HCT116 (cell line): ENCODE measurements at regions not wholly inside any gene's neighbourhood (a gene's known extent, or its start where the extent isn't known, plus 50 kb on each side); places are given as distances from the start of the nearest gene placed in this dataset.

Experiments
- ATAC-seq: fragments of 200-7000 bp; cut with Tn5 transposase; 2 replicates; pipeline ENCODE4 v1.9.1; 2020; ENCODE audit warnings: mild to moderate bottlenecking, moderate library complexity
- BruUV-seq: library from RNA; stranded (reverse); fragments of 400-500 nt; replicated peaks from 2 replicates; lab custom pipeline; 2021; lab: Mats Ljungman, UMichigan
- CTCF ChIA-PET: fragments of 300-600 bp; sonication (Branson Sonifier 250); formaldehyde crosslinking; loops from one replicate; lab custom pipeline; 2021; ENCODE audit warnings: antibody characterized with exemption; lab: Charles Lee
- POLR2A ChIA-PET: fragments of 300-600, 350-600 bp; sonication (Branson Sonifier 250); formaldehyde crosslinking; loops from one replicate; lab custom pipeline; 2021; ENCODE audit warnings: antibody characterized with exemption; lab: Charles Lee
- RAD21 ChIA-PET, 2 experiments: fragments of 300-600 bp; sonication (Branson Sonifier 250); formaldehyde crosslinking; loops; one replicate each; lab custom pipeline; 2023; ENCODE audit warnings: low total read pairs in 2 of 2; ENCODE audit not compliant: uncharacterized antibody in 2 of 2, unreplicated experiment in 2 of 2, low non-redundant PET in 1 of 2; lab: Charles Lee
- DNase-seq: peaks from one replicate; pipeline ENCODE4 v3.0.0-alpha.2; 2010; ENCODE audit warnings: low read depth, low spot score
- H2AFZ ChIP-seq: fragments of 200-600 bp; shearing (Covaris generic), sonication (generic); 2 replicates; pipeline ENCODE4 v1.6.1; 2017; ENCODE audit warnings: low read depth, mixed run types, mixed read lengths, antibody characterized with exemption, low read length; ENCODE audit not compliant: poor library complexity, severe bottlenecking
- H3K27ac ChIP-seq: 2 replicates; pipeline ENCODE4 v1.5.1; 2012; ENCODE audit warnings: low read depth, low read length
- H3K27me3 ChIP-seq: fragments of 200-600 bp; sonication (generic); 2 replicates; pipeline ENCODE4 v1.6.1; 2016; ENCODE audit warnings: mixed run types, low read length, mixed read lengths; ENCODE audit not compliant: insufficient read depth
- H3K36me3 ChIP-seq, 2 experiments: fragments of 200-500 bp in 1 of 2; fragments of 200-600 bp in 1 of 2; sonication (Bioruptor generic) in 1 of 2; sonication (generic) in 1 of 2; 2 replicates each; pipeline versions ENCODE4 v1.5.1 to v1.6.1; 2014 to 2016; ENCODE audit warnings: low read length in 2 of 2, inconsistent platforms in 1 of 2, mixed read lengths in 1 of 2, mixed run types in 1 of 2; ENCODE audit not compliant: insufficient read depth in 2 of 2, control insufficient read depth in 1 of 2
- H3K4me1 ChIP-seq, 2 experiments: fragments of 200-600 bp in 1 of 2; sonication (generic) in 1 of 2; 2 replicates each; pipeline versions ENCODE4 v1.5.1 to v1.6.1; 2012 to 2017; ENCODE audit warnings: low read length in 2 of 2, inconsistent platforms in 1 of 2, mild to moderate bottlenecking in 1 of 2, mixed read lengths in 1 of 2, mixed run types in 1 of 2, moderate library complexity in 1 of 2; ENCODE audit not compliant: insufficient read depth in 2 of 2, control insufficient read depth in 1 of 2
- H3K4me2 ChIP-seq: fragments of 200-600 bp; sonication (generic); 2 replicates; pipeline ENCODE4 v1.6.1; 2017; ENCODE audit warnings: mixed run types, low read length, mixed read lengths
- H3K4me3 ChIP-seq, 2 experiments: fragments of 200-600 bp in 1 of 2; sonication (generic) in 1 of 2; replicated peaks in 1 of 2; 2 replicates each; pipeline ENCODE4 v1.5.1; 2011 to 2016; ENCODE audit warnings: low read length in 2 of 2, control low read depth in 1 of 2, low read depth in 1 of 2, mild to moderate bottlenecking in 1 of 2, mixed read lengths in 1 of 2, mixed run types in 1 of 2
- H3K79me2 ChIP-seq: fragments of 200-600 bp; sonication (generic); 2 replicates; pipeline ENCODE4 v1.6.1; 2017; ENCODE audit warnings: mild to moderate bottlenecking, mixed run types, low read length, moderate library complexity, mixed read lengths; ENCODE audit not compliant: insufficient read depth
- H3K9ac ChIP-seq: fragments of 200-600 bp; sonication (generic); 2 replicates; pipeline ENCODE4 v1.6.1; 2016; ENCODE audit warnings: low read length, mixed read lengths
- H3K9me2 ChIP-seq: fragments of 200-600 bp; sonication (generic), shearing (Covaris generic); 2 replicates; pipeline ENCODE4 v1.6.1; 2017; ENCODE audit warnings: mixed run types, mild to moderate bottlenecking, moderate library complexity; ENCODE audit not compliant: insufficient read depth
- H3K9me3 ChIP-seq, 2 experiments: fragments of 200-500 bp in 1 of 2; fragments of 200-600 bp in 1 of 2; sonication (Bioruptor generic) in 1 of 2; sonication (generic) in 1 of 2; 2 replicates each; pipeline ENCODE4 v1.6.1; 2014 to 2017; ENCODE audit warnings: low read length in 2 of 2, mixed read lengths in 2 of 2, inconsistent platforms in 1 of 2, low read depth in 1 of 2, mild to moderate bottlenecking in 1 of 2, mixed run types in 1 of 2, moderate library complexity in 1 of 2; ENCODE audit not compliant: control insufficient read depth in 1 of 2, insufficient read depth in 1 of 2
- H4K20me1 ChIP-seq: fragments of 200-600 bp; sonication (generic), shearing (Covaris generic); 2 replicates; pipeline ENCODE4 v1.6.1; 2017; ENCODE audit warnings: mixed run types, mild to moderate bottlenecking, moderate library complexity; ENCODE audit not compliant: insufficient read depth
- CBX3 ChIP-seq: IDR thresholded peaks from 2 replicates; pipeline ENCODE4 v1.6.1; 2012; ENCODE audit warnings: low read depth
- CEBPB ChIP-seq: IDR thresholded peaks from 2 replicates; pipeline ENCODE4 v1.6.1; 2012; ENCODE audit warnings: low read depth
- EZH2 ChIP-seq: fragments of 200-600 bp; sonication (generic); IDR thresholded peaks from 2 replicates; pipeline ENCODE4 v1.6.1; 2017; ENCODE audit warnings: antibody characterized with exemption, mixed run types
- POLR2A ChIP-seq: IDR thresholded peaks from 2 replicates; pipeline ENCODE4 v1.7.0; 2011; ENCODE audit warnings: borderline replicate concordance; ENCODE audit not compliant: insufficient read depth, insufficient read length; ENCODE audit errors: extremely low read depth
- POLR2AphosphoS5 ChIP-seq: IDR thresholded peaks from 2 replicates; pipeline ENCODE4 v1.6.1; 2011; ENCODE audit warnings: mild to moderate bottlenecking, low read depth, low read length, moderate library complexity
- RAD21 ChIP-seq: IDR thresholded peaks from 2 replicates; pipeline ENCODE4 v1.6.1; 2012; ENCODE audit warnings: low read depth, mild to moderate bottlenecking
- SP1 ChIP-seq: IDR thresholded peaks from 2 replicates; pipeline ENCODE4 v1.6.1; 2012; ENCODE audit warnings: low read depth
- YY1 ChIP-seq: IDR thresholded peaks from 2 replicates; pipeline ENCODE4 v1.6.1; 2011; ENCODE audit warnings: low read length, low read depth, moderate library complexity, mild to moderate bottlenecking; ENCODE audit not compliant: insufficient replicate concordance; ENCODE audit errors: extremely low read depth
- ZFX ChIP-seq: fragments of 450-650 bp; IDR thresholded peaks from 2 replicates; pipeline ENCODE4 v1.6.1; 2017
- ZNF274 ChIP-seq: fragments of 200-500 bp; sonication (Bioruptor generic); IDR thresholded peaks from 2 replicates; pipeline ENCODE4 v1.6.1; 2014; ENCODE audit warnings: mild to moderate bottlenecking, low read depth, low read length, inconsistent platforms
- intact Hi-C: fragments of 100-400 bp; cut with micrococcal nuclease; formaldehyde crosslinking; loops from 2 replicates; pipeline ENCODE4 v1.10.0; 2022
- TF ChIP-seq, protein P1 (sequence below): IDR thresholded peaks from 2 replicates; pipeline ENCODE4 v1.6.1; 2012
- TF ChIP-seq, protein P2 (sequence below): IDR thresholded peaks from 2 replicates; pipeline ENCODE4 v1.6.1; 2012
- TF ChIP-seq, protein P3 (sequence below), 3 experiments: fragments of 200-600 bp in 1 of 3; sonication (generic) in 1 of 3; IDR thresholded peaks in 2 of 3; conservative IDR thresholded peaks in 1 of 3; 2 replicates each; pipeline ENCODE4 v1.5.1; 2012 to 2017; ENCODE audit warnings: low read depth in 2 of 3, low read length in 2 of 3, antibody characterized with exemption in 1 of 3, borderline replicate concordance in 1 of 3, control low read depth in 1 of 3, mild to moderate bottlenecking in 1 of 3, mixed read lengths in 1 of 3, mixed run types in 1 of 3, moderate library complexity in 1 of 3; ENCODE audit not compliant: insufficient read depth in 1 of 3

DNA sequence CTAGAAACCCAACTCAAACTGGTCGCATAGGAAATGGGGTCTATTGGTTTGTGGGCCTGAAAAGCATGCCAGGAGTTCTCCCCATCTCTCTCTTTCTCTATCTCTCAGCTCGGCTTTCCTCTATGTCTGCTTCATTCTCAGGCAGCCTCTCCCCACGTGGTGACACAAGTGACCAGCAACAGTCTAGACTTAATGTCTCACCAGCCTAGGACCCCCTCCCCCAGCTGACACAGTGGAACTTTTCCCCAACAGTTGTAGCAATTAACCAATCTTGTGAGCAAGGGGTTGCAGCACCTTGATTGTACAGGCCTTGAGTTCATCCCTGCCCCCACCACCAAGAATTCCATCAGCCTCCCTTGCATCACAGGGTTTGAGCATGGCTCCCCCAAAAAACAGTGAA, 159.8 kb upstream of the KIT start:
- intact Hi-C loops = no loop called here
- H3K4me3 ChIP-seq = no peak overlapping the region
- H3K79me2 ChIP-seq = no peaks in the 10 kb centered on the region
- peaks cover 4 to 18% of the 10 kb centered on the region in 2 experiments; a peak in 2 of 4 replicates for H3K4me1 ChIP-seq
- H3K36me3 ChIP-seq = no peaks in the 10 kb centered on the region
- H3K9me3 ChIP-seq = no peaks in the 10 kb centered on the region
- no peaks in the 10 kb centered on the region for H3K9me2 ChIP-seq
- TF ChIP-seq EZH2 (no peak), SP1 (no peak), ZNF274 (no peak), CBX3 (no peak), YY1 (no peak), POLR2AphosphoS5 (no peak), POLR2A (no peak), CEBPB (no peak), RAD21 (no peak), ZFX (no peak)
- TF ChIP-seq, protein P1, sequence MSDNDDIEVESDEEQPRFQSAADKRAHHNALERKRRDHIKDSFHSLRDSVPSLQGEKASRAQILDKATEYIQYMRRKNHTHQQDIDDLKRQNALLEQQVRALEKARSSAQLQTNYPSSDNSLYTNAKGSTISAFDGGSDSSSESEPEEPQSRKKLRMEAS = no peak
- TF ChIP-seq, protein P2, sequence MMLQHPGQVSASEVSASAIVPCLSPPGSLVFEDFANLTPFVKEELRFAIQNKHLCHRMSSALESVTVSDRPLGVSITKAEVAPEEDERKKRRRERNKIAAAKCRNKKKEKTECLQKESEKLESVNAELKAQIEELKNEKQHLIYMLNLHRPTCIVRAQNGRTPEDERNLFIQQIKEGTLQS = no peak
- TF ChIP-seq, protein P3, sequence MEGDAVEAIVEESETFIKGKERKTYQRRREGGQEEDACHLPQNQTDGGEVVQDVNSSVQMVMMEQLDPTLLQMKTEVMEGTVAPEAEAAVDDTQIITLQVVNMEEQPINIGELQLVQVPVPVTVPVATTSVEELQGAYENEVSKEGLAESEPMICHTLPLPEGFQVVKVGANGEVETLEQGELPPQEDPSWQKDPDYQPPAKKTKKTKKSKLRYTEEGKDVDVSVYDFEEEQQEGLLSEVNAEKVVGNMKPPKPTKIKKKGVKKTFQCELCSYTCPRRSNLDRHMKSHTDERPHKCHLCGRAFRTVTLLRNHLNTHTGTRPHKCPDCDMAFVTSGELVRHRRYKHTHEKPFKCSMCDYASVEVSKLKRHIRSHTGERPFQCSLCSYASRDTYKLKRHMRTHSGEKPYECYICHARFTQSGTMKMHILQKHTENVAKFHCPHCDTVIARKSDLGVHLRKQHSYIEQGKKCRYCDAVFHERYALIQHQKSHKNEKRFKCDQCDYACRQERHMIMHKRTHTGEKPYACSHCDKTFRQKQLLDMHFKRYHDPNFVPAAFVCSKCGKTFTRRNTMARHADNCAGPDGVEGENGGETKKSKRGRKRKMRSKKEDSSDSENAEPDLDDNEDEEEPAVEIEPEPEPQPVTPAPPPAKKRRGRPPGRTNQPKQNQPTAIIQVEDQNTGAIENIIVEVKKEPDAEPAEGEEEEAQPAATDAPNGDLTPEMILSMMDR (IDR thresholded peaks at IDR 0.05 in 2 of 3, conservative IDR thresholded peaks at IDR 0.05 in 1 of 3; ENCODE audit: borderline replicate concordance in 1 of 3, insufficient read depth in 1 of 3, low read depth in 2 of 3, low read length in 2 of 3) = no peak
- no peaks in the 10 kb centered on the region for H4K20me1 ChIP-seq
- ChIA-PET CTCF (no interaction called here), POLR2A (no interaction called here), RAD21 (no interaction called here)
- H3K9ac ChIP-seq = no peak overlapping the region
- DNase-seq (no peak), ATAC-seq (no peak)
- BruUV-seq = no TSS peak
- no peak overlapping the region for H2AFZ ChIP-seq
- H3K27ac ChIP-seq = no peak overlapping the region
- H3K27me3 ChIP-seq = no peaks in the 10 kb centered on the region
- H3K4me2 ChIP-seq = no peak overlapping the region
